ENCODE measurements at regions not wholly inside any gene's neighbourhood (a gene's known extent, or its start where the extent isn't known, plus 50 kb on each side); places are given as distances from the start of the nearest gene placed in this dataset.

DNA sequence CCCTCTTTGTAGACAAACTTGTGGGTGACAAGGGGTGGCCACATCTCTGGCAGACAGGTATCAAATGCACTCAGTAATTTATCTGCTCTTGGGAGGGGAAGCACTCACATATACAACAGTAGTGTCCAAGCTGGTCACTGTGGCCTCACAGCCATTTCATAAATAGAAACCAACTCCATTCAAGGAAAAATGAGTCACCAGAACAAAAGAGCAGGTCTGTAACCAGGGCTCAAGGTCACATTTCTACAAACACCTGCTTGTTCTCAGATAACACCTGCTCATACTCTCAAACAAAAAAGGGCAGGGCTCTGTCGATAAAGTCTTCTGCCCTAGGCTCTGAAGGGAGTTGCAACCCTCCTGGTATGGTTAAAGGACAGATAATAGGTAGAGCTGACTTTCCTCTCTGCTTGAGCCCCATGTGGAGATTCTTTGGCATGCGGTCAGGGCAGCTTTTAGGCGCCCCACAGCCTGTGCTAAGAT lies 459.0 kb downstream of the BCL11A start:
- no peak for DNase-seq

DNA sequence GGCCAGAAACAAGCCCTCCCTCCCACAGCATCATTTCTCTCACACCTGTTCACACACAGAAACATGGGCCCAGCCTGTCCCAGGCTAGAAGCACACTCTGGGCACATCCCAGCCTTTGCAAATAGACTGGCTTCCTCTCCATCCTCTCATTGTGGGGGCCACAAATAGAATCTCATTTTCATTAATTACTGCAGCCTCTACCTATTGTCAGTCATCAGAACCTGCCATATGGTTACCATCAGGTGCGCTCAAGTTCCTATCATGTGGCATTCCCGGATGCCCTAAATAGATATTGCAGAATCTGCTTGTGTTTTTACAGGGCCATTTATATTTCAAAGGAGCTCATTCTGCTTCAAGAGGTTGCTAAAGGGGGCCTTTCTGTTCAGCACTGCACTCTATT lies 460.7 kb downstream of the BCL11A start:
- no peak for DNase-seq

GRCh38 chr2:60091894-60092293 lies 461.6 kb downstream of the BCL11A start:
- no peak for DNase-seq

- DNase-seq, result no peak
These were observed 462.2 kb downstream of the BCL11A start for GRCh38 chr2:60091266-60091665.

DNA sequence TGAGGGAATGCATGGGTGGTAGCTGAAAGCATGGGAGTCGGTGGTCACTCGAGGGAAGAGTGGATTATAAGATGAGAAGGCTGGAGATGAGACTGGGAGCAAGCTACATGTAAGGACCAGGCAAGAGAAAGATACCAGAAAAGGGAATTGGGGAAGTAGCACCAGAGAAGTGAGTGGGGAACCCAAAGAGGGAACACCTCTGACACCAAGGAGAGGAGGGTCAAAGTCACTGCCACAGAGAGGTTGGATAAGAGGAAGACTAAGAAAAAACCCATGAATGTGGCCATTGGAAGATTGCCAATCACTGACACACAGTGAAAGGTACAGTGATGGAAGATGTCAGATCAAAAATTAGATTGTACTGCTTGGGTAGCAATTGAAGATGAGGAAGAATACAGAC lies 473.9 kb downstream of the BCL11A start:
- no peak for DNase-seq

GRCh38 chr2:60075048-60075447 lies 478.4 kb downstream of the BCL11A start:
- no peak for DNase-seq

GRCh38 chr2:60073201-60073600 lies 480.3 kb downstream of the BCL11A start:
- DNase-seq, result no peak

DNA sequence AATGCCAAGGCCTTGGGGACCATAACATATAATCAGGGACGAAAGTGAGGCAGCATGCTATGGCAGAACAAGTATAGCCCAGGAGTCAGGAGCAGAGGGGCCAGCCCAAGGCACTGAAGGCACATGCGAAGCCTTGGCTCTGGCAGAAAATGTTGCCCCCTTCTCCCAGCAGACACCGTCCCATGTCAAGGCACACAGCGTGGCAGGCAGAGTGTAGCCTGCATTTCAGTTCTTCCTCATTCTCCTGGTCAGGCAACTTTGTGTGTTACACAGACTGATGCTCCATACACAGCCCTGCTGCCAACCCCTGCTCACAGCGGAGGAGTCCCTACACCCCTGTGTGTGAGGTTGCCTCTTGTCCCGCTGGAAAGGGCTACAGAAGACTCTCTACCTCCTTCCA lies 480.8 kb downstream of the BCL11A start:
- no peak for DNase-seq

DNA sequence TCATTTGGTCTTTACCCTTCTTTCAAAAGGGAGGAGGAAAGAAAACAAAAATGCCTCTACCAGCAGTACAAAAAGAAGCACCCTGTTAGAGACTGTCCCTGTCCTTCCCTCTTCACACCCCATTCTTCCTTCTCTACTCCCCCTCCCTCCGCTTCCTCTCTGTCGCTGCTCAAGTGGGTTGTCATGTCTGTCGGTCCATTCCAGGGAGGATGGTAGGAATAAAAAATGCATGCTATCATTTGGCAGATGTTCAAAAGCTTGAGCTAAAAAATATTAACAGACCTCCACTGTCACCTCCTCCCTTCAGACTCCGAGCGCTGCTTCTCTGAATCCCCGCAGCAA lies 482.0 kb downstream of the BCL11A start:
- DNase-seq, result no peak

DNA sequence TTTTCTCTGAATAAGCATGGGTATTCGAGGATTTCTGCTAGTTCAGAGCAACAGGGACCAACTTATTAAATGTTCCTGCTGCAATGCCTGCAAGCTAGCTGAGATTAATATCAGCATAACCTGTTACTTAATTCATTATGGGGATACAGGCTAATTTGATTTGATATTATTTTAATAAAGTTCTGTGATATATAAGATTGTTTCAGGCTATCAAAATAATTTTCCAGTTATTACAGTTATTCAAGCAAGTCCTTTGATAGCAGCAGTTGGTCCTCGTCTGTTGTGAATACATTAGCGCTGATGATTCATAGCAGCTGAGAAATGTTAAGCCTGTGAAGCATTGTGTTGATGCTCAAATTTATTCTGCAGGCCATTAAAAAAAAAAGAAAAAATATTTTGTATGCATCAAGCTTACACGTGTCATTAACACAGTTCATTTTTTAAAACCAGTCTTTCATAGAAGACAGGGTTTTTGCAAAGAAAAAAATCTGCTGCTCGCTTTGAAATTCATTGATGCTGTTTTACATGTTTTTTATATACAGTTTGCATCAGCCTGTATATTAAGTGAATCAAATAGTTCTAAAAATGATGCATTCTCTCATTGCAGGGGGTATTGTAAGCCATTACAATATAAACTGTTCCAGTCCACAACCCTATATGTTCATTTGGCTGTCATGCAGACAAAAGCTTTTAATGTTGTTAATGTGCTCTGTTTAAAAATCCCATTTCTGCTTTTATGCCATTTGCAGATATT lies 482.5 kb downstream of the BCL11A start:
- DNase-seq, result peak; percentile 75

GRCh38 chr2:60070196-60070595 lies 483.3 kb downstream of the BCL11A start:
- no peak for DNase-seq

DNA sequence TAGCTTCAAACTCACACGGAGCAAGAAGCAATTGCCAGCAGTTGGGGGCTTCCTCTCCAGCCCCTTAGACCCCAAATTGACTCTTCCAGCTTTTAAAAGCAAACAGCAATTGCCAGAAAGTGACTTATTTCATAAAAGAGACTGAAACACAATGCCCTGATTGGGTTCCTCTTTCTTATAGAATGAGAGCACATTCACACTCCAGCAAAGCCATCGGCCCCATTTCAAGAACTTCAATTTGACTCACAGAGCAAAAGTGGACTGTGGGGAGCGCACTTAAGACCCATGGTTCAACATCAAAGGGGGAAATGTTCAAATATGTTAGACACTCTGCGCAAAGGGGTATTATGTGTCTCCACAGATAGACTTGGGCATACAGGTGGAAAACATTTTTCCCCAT lies 484.7 kb downstream of the BCL11A start:
- DNase-seq, result no peak

DNA sequence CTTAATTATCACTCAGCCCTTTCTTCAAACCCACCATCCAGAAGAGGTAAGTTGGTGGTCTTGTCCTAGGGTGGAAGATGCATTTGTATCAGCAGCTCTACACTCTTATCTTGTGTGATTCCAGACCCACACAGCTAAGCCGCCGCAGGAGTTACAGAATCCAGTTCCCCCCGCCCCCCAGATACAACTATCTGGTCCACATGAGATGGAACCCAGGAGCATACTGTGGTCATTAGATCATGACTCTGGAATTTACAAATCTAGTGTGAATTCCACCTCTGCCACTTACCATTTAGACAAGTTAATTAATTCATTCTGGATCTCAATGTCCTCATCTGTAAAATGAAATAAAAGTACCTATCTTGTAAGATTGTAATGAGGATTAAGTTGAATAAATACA lies 486.4 kb downstream of the BCL11A start:
- DNase-seq, result peak; percentile 62

DNA sequence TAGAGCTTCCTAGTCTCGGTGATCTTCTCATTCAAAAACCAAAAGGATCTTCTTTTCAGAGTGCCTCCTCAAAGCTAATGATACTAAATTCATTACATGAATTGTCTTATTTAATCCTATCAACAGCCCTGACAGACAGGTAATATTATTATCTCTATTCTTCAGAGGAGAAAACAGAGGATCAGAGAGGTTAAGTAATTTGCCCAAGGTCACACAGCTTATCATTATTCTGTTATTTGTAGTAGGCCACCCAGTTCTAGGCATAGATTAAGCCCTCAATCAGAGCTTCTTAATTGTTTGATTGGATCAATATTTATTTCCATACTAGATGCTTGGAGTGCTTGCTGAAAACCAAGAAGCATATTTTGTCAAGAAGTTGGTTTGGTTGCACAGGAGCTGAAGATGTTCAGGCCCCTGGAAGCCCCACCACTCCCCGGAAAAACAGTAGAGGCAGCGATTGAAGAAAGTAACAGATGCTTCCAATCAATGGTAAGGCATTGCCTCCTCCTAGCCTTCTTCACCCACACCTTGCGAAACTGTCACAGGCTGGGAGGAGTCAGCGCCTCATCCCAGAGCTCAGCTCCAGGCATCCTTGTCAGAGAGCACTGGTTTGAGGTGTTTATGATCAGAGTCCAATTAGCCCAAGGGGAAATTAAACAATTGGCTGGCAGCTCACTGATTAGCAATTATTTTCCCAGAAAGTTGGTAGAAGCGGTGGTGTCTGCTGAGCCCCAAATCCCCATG lies 487.2 kb downstream of the BCL11A start:
- no peak for DNase-seq

DNA sequence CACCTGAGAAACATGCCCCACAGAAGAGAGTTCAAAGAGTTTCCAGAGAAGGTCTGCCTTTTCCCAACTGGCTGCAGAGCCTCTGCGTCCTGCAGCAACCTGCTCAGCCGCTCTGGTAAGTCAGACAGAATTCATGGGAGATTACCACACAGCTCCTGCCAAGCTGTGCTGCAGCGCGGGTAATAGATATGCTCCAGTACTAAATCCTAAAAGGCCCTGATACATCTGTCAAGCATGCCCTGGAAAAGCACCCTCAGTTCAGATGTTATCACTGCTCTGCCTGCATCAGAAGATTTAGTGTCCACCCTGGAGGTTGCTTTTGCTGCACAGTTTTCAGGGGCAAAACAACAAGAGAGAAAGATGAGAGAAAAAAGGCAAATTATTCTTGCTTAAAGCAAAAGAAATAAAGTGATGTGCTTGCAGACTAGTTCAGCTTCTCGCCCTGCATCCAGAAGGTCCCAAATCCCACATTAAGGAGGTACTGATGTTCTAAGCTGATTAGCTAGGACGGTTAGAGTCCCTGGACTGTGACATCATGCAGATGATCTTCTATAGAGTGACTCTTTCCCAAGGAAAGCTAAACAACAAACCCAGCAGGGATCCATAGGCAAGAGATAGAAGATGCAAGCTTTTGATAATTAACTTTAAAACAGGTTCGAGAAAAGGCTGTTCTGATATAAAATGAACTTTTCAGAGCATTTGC lies 488.6 kb downstream of the BCL11A start:
- DNase-seq, result no peak

GRCh38 chr2:60058781-60059180 lies 494.7 kb downstream of the BCL11A start:
- DNase-seq, result no peak

- no peak for DNase-seq
These were observed 498.7 kb downstream of the BCL11A start for GRCh38 chr2:60054571-60055340.

DNA sequence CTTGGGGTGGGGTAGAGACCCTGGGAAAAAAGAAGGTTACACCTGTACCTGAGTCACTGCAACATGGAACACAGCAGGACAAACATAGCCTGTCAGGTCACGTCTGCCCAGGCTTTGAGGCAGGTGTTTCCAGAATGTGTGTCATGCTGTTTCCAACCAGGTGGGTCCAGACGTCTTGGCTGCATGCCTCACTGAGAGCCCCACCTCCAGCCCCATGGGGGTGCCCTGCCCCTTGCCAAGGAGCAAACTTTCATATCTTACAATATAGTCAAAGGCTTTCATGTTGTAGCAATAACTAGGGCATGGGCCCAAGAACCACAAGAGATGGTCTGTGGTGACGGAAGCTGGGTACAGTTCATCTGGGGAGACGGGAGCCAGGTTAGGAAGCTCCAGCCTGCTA lies 499.7 kb downstream of the BCL11A start:
- no peak for DNase-seq

DNA sequence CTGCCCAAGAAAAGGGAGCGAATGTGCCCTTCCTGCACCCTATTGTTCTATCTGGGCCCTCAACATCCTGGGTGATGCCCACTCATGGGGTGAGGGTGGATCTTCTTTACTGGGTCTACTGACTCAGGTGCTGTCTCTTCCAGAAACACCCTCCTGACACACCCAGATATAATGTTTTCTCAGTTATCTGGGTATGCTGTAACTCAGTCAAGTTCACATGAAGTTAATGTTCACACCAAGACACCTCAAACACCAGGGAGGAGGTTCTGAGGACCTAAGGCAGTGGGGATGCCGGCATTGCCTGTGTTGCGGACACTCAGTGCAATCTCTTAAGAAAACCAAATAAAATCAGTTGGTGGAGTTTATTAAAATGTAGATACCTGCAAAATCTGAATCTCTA lies 500.9 kb downstream of the BCL11A start:
- DNase-seq, result no peak

DNA sequence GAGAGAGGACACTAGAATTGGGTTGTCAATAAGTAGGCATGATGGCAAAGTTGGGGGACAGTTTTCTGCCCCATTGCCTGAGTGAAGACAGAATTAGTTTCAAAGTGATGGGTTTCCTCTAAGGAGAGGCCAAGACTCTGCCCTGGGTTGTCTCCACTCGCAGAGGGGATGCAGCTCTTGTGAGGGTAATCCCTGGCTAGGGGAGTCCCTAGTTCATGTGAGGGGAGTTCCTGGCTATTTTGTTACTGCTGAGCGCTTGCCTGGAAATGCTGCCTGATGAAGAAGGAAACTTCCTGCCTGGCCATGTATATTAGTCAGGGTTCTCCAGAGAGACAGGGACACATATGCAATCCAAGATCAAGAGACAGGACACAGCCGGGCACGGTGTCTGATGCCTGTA lies 501.5 kb downstream of the BCL11A start:
- no peak for DNase-seq

DNA sequence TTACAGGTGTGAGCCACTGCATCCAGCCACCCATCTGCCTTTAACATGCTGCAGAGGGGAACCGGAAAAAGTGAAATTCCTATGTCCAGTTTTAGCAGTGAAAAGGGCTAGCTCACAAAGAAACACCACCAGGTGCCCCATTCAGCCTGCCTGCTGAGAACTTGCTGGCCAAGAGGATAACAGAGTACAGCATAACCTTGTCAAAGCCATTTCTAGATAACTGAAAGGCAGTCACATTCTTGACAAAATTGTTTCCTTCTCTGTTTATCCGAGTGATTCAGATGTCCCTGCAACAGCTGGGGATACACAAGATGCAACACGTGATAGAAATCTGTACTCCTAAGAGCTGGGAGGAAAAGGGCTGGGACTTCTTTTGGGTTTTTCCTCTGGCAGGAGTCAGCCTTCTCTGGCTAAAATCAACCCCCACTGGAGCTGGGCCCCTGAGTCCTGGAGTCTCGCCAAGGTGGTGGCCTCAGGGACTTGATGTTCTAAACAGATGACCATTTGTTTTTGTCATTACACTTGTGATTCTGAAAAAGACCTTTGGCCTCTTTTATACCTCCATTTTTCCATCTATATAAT lies 505.4 kb downstream of the BCL11A start:
- DNase-seq, result no peak

DNA sequence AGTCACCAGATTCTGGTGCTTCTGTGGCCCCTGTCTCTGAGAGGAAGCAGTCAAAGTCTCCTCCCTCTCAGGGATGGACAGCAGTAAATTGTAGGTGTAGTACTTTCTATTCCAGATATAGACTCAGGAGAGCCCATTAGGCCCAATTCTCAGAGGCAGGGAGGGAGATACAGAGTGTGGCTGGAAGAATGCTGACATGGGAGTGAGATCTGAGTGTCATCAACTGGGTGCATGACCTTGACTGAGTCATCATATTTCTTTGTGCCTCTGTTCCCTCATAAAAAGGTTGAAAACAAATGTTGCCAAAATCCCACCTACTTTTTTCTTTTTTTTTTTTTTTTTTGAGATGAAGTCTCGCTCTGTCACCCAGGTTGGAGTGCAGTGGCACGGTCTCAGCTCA lies 506.1 kb downstream of the BCL11A start:
- DNase-seq, result no peak

- no peak for DNase-seq
These were observed 506.9 kb downstream of the BCL11A start for GRCh38 chr2:60046529-60046928.
